Upper lobe of right lung (tissue), 1 donor: ENCODE measurements at regions not wholly inside any gene's neighbourhood (a gene's known extent, or its start where the extent isn't known, plus 50 kb on each side); places are given as distances from the start of the nearest gene placed in this dataset.
A peak's percentile ranks its signal among the peaks of the same experiment; 100 is the strongest.

Experiments used
- ATAC-seq: fragments of 200-7000 bp; cut with Tn5 transposase; one replicate; pipeline ENCODE4 v1.9.1; 2020; ENCODE audit warnings: mild to moderate bottlenecking, moderate library complexity
- DNase-seq: peaks from one replicate; pipeline ENCODE4 v3.0.0-alpha.2; 2020
- H3K27ac ChIP-seq: fragments of 200-600 bp; one replicate; pipeline ENCODE4 v1.8.0; 2022
- H3K27me3 ChIP-seq: fragments of 200-600 bp; one replicate; pipeline ENCODE4 v1.8.0; 2022; ENCODE audit warnings: mild to moderate bottlenecking
- H3K36me3 ChIP-seq: fragments of 200-600 bp; one replicate; pipeline ENCODE4 v1.8.0; 2022
- H3K4me1 ChIP-seq: fragments of 200-600 bp; one replicate; pipeline ENCODE4 v1.8.0; 2022
- H3K4me3 ChIP-seq: fragments of 200-600 bp; one replicate; pipeline ENCODE4 v1.8.0; 2022; ENCODE audit warnings: mild to moderate bottlenecking
- H3K9me3 ChIP-seq: fragments of 200-600 bp; one replicate; pipeline ENCODE4 v1.8.0; 2022
- CTCF ChIP-seq: fragments of 200-600 bp; IDR thresholded peaks from one replicate; pipeline ENCODE4 v1.8.0; 2022; ENCODE audit warnings: antibody characterized with exemption
- intact Hi-C: fragments of 100-400 bp; cut with DNase I; formaldehyde crosslinking; loops from one replicate; pipeline ENCODE4 v1.11.0; 2022
- donor health status: DM: no; HTN: yes; CAD: no; lungs with severe emphysema.

GRCh38 chr20:56175884-56176283 lies 72.6 kb upstream of the MC3R start:
- ATAC-seq = no peak
- no peak for DNase-seq
- intact Hi-C loops = no loop called here
- H3K4me1 ChIP-seq = no peaks in the 10 kb centered on the region
- no peaks in the 10 kb centered on the region for H3K9me3 ChIP-seq
- H3K36me3 ChIP-seq = no peaks in the 10 kb centered on the region
- H3K4me3 ChIP-seq = no peak overlapping the region
- no peak overlapping the region for H3K27ac ChIP-seq
- H3K27me3 ChIP-seq = peaks cover 9% of the 10 kb centered on the region
- no peak for TF ChIP-seq CTCF

GRCh38 chr20:56178219-56178618 lies 70.3 kb upstream of the MC3R start:
- Histone ChIP-seq H3K4me1 (no peaks in the 10 kb centered on the region), H3K27ac (no peak overlapping the region), H3K9me3 (no peaks in the 10 kb centered on the region), H3K27me3 (peaks cover 7% of the 10 kb centered on the region), H3K36me3 (no peaks in the 10 kb centered on the region), H3K4me3 (no peak overlapping the region)
- intact Hi-C loops = no loop called here
- TF ChIP-seq CTCF = no peak
- DNase-seq (no peak), ATAC-seq (no peak)

- TF ChIP-seq CTCF = no peak
- no peak for DNase-seq
- H3K9me3 ChIP-seq = no peaks in the 10 kb centered on the region
- no peaks in the 10 kb centered on the region for H3K4me1 ChIP-seq
- ATAC-seq = no peak
- intact Hi-C loops = no loop called here
- no peak overlapping the region for H3K4me3 ChIP-seq
- H3K27ac ChIP-seq = no peak overlapping the region
- no peaks in the 10 kb centered on the region for H3K27me3 ChIP-seq
- H3K36me3 ChIP-seq = no peaks in the 10 kb centered on the region
These were observed 69.5 kb upstream of the MC3R start for GRCh38 chr20:56179051-56179450.

GRCh38 chr20:56181583-56181982 lies 66.9 kb upstream of the MC3R start:
- ATAC-seq (no peak), DNase-seq (no peak)
- TF ChIP-seq CTCF = peak; percentile 29
- Histone ChIP-seq H3K27me3 (no peaks in the 10 kb centered on the region), H3K9me3 (no peaks in the 10 kb centered on the region), H3K4me1 (no peaks in the 10 kb centered on the region), H3K4me3 (no peak overlapping the region), H3K27ac (no peak overlapping the region), H3K36me3 (no peaks in the 10 kb centered on the region)
- intact Hi-C loops = no loop called here

GRCh38 chr20:56187534-56188165 lies 60.9 kb upstream of the MC3R start:
- Histone ChIP-seq H3K9me3 (no peaks in the 10 kb centered on the region), H3K36me3 (no peaks in the 10 kb centered on the region), H3K4me3 (no peak overlapping the region), H3K27ac (no peak overlapping the region), H3K27me3 (no peaks in the 10 kb centered on the region), H3K4me1 (no peaks in the 10 kb centered on the region)
- ATAC-seq (no peak), DNase-seq (no peak)
- intact Hi-C loops = no loop called here
- TF ChIP-seq CTCF = peak; percentile 21

GRCh38 chr20:56194042-56194441 lies 54.5 kb upstream of the MC3R start:
- TF ChIP-seq CTCF = no peak
- intact Hi-C loops = no loop called here

More at GRCh38 chr20:56194042-56194441, 54.5 kb upstream of the MC3R start:
- no peak overlapping the region for H3K4me3 ChIP-seq
- H3K9me3 ChIP-seq = no peaks in the 10 kb centered on the region
- no peaks in the 10 kb centered on the region for H3K36me3 ChIP-seq
- no peaks in the 10 kb centered on the region for H3K27me3 ChIP-seq
- no peak overlapping the region for H3K27ac ChIP-seq
- no peak for DNase-seq
- H3K4me1 ChIP-seq = no peaks in the 10 kb centered on the region
- ATAC-seq = no peak
